HCT116 (cell line): ENCODE measurements at regions not wholly inside any gene's neighbourhood (a gene's known extent, or its start where the extent isn't known, plus 50 kb on each side); places are given as distances from the start of the nearest gene placed in this dataset.

Experiments used
- ATAC-seq: fragments of 200-7000 bp; cut with Tn5 transposase; 2 replicates; pipeline ENCODE4 v1.9.1; 2020; ENCODE audit warnings: mild to moderate bottlenecking, moderate library complexity
- BruUV-seq: library from RNA; stranded (reverse); fragments of 400-500 nt; replicated peaks from 2 replicates; lab custom pipeline; 2021; lab: Mats Ljungman, UMichigan
- CTCF ChIA-PET: fragments of 300-600 bp; sonication (Branson Sonifier 250); formaldehyde crosslinking; loops from one replicate; lab custom pipeline; 2021; ENCODE audit warnings: antibody characterized with exemption; lab: Charles Lee
- POLR2A ChIA-PET: fragments of 300-600, 350-600 bp; sonication (Branson Sonifier 250); formaldehyde crosslinking; loops from one replicate; lab custom pipeline; 2021; ENCODE audit warnings: antibody characterized with exemption; lab: Charles Lee
- RAD21 ChIA-PET, 2 experiments: fragments of 300-600 bp; sonication (Branson Sonifier 250); formaldehyde crosslinking; loops; one replicate each; lab custom pipeline; 2023; ENCODE audit warnings: low total read pairs in 2 of 2; ENCODE audit not compliant: uncharacterized antibody in 2 of 2, unreplicated experiment in 2 of 2, low non-redundant PET in 1 of 2; lab: Charles Lee
- DNase-seq: peaks from one replicate; pipeline ENCODE4 v3.0.0-alpha.2; 2010; ENCODE audit warnings: low read depth, low spot score
- H2AFZ ChIP-seq: fragments of 200-600 bp; shearing (Covaris generic), sonication (generic); 2 replicates; pipeline ENCODE4 v1.6.1; 2017; ENCODE audit warnings: low read depth, mixed run types, mixed read lengths, antibody characterized with exemption, low read length; ENCODE audit not compliant: poor library complexity, severe bottlenecking
- H3K27ac ChIP-seq: 2 replicates; pipeline ENCODE4 v1.5.1; 2012; ENCODE audit warnings: low read depth, low read length
- H3K27me3 ChIP-seq: fragments of 200-600 bp; sonication (generic); 2 replicates; pipeline ENCODE4 v1.6.1; 2016; ENCODE audit warnings: mixed run types, low read length, mixed read lengths; ENCODE audit not compliant: insufficient read depth
- H3K36me3 ChIP-seq, 2 experiments: fragments of 200-500 bp in 1 of 2; fragments of 200-600 bp in 1 of 2; sonication (Bioruptor generic) in 1 of 2; sonication (generic) in 1 of 2; 2 replicates each; pipeline versions ENCODE4 v1.5.1 to v1.6.1; 2014 to 2016; ENCODE audit warnings: low read length in 2 of 2, inconsistent platforms in 1 of 2, mixed read lengths in 1 of 2, mixed run types in 1 of 2; ENCODE audit not compliant: insufficient read depth in 2 of 2, control insufficient read depth in 1 of 2
- H3K4me1 ChIP-seq, 2 experiments: fragments of 200-600 bp in 1 of 2; sonication (generic) in 1 of 2; 2 replicates each; pipeline versions ENCODE4 v1.5.1 to v1.6.1; 2012 to 2017; ENCODE audit warnings: low read length in 2 of 2, inconsistent platforms in 1 of 2, mild to moderate bottlenecking in 1 of 2, mixed read lengths in 1 of 2, mixed run types in 1 of 2, moderate library complexity in 1 of 2; ENCODE audit not compliant: insufficient read depth in 2 of 2, control insufficient read depth in 1 of 2
- H3K4me2 ChIP-seq: fragments of 200-600 bp; sonication (generic); 2 replicates; pipeline ENCODE4 v1.6.1; 2017; ENCODE audit warnings: mixed run types, low read length, mixed read lengths
- H3K4me3 ChIP-seq, 2 experiments: fragments of 200-600 bp in 1 of 2; sonication (generic) in 1 of 2; replicated peaks in 1 of 2; 2 replicates each; pipeline ENCODE4 v1.5.1; 2011 to 2016; ENCODE audit warnings: low read length in 2 of 2, control low read depth in 1 of 2, low read depth in 1 of 2, mild to moderate bottlenecking in 1 of 2, mixed read lengths in 1 of 2, mixed run types in 1 of 2
- H3K79me2 ChIP-seq: fragments of 200-600 bp; sonication (generic); 2 replicates; pipeline ENCODE4 v1.6.1; 2017; ENCODE audit warnings: mild to moderate bottlenecking, mixed run types, low read length, moderate library complexity, mixed read lengths; ENCODE audit not compliant: insufficient read depth
- H3K9ac ChIP-seq: fragments of 200-600 bp; sonication (generic); 2 replicates; pipeline ENCODE4 v1.6.1; 2016; ENCODE audit warnings: low read length, mixed read lengths
- H3K9me2 ChIP-seq: fragments of 200-600 bp; sonication (generic), shearing (Covaris generic); 2 replicates; pipeline ENCODE4 v1.6.1; 2017; ENCODE audit warnings: mixed run types, mild to moderate bottlenecking, moderate library complexity; ENCODE audit not compliant: insufficient read depth
- H3K9me3 ChIP-seq, 2 experiments: fragments of 200-500 bp in 1 of 2; fragments of 200-600 bp in 1 of 2; sonication (Bioruptor generic) in 1 of 2; sonication (generic) in 1 of 2; 2 replicates each; pipeline ENCODE4 v1.6.1; 2014 to 2017; ENCODE audit warnings: low read length in 2 of 2, mixed read lengths in 2 of 2, inconsistent platforms in 1 of 2, low read depth in 1 of 2, mild to moderate bottlenecking in 1 of 2, mixed run types in 1 of 2, moderate library complexity in 1 of 2; ENCODE audit not compliant: control insufficient read depth in 1 of 2, insufficient read depth in 1 of 2
- H4K20me1 ChIP-seq: fragments of 200-600 bp; sonication (generic), shearing (Covaris generic); 2 replicates; pipeline ENCODE4 v1.6.1; 2017; ENCODE audit warnings: mixed run types, mild to moderate bottlenecking, moderate library complexity; ENCODE audit not compliant: insufficient read depth
- CEBPB ChIP-seq: IDR thresholded peaks from 2 replicates; pipeline ENCODE4 v1.6.1; 2012; ENCODE audit warnings: low read depth
- CTCF ChIP-seq, 3 experiments: fragments of 200-600 bp in 1 of 3; sonication (generic) in 1 of 3; IDR thresholded peaks in 2 of 3; conservative IDR thresholded peaks in 1 of 3; 2 replicates each; pipeline ENCODE4 v1.5.1; 2012 to 2017; ENCODE audit warnings: low read depth in 2 of 3, low read length in 2 of 3, antibody characterized with exemption in 1 of 3, borderline replicate concordance in 1 of 3, control low read depth in 1 of 3, mild to moderate bottlenecking in 1 of 3, mixed read lengths in 1 of 3, mixed run types in 1 of 3, moderate library complexity in 1 of 3; ENCODE audit not compliant: insufficient read depth in 1 of 3
- EGR1 ChIP-seq: IDR thresholded peaks from 2 replicates; pipeline ENCODE4 v1.6.1; 2012; ENCODE audit warnings: low read depth
- ELF1 ChIP-seq: IDR thresholded peaks from 2 replicates; pipeline ENCODE4 v1.6.1; 2012; ENCODE audit warnings: low read depth, borderline replicate concordance
- EZH2 ChIP-seq: fragments of 200-600 bp; sonication (generic); IDR thresholded peaks from 2 replicates; pipeline ENCODE4 v1.6.1; 2017; ENCODE audit warnings: antibody characterized with exemption, mixed run types
- EZH2phosphoT487 ChIP-seq: fragments of 200-600 bp; IDR thresholded peaks from 2 replicates; pipeline ENCODE4 v1.6.1; 2018; ENCODE audit warnings: antibody characterized with exemption, borderline replicate concordance
- MAX ChIP-seq: IDR thresholded peaks from 2 replicates; pipeline ENCODE4 v1.6.1; 2012
- POLR2A ChIP-seq: IDR thresholded peaks from 2 replicates; pipeline ENCODE4 v1.7.0; 2011; ENCODE audit warnings: borderline replicate concordance; ENCODE audit not compliant: insufficient read depth, insufficient read length; ENCODE audit errors: extremely low read depth
- RAD21 ChIP-seq: IDR thresholded peaks from 2 replicates; pipeline ENCODE4 v1.6.1; 2012; ENCODE audit warnings: low read depth, mild to moderate bottlenecking
- SIN3A ChIP-seq: IDR thresholded peaks from 2 replicates; pipeline ENCODE4 v1.6.1; 2012; ENCODE audit warnings: low read depth
- SP1 ChIP-seq: IDR thresholded peaks from 2 replicates; pipeline ENCODE4 v1.6.1; 2012; ENCODE audit warnings: low read depth
- SRF ChIP-seq: IDR thresholded peaks from 2 replicates; pipeline ENCODE4 v1.6.1; 2012; ENCODE audit warnings: low read depth
- YY1 ChIP-seq: IDR thresholded peaks from 2 replicates; pipeline ENCODE4 v1.6.1; 2011; ENCODE audit warnings: low read length, low read depth, moderate library complexity, mild to moderate bottlenecking; ENCODE audit not compliant: insufficient replicate concordance; ENCODE audit errors: extremely low read depth
- ZBTB33 ChIP-seq: IDR thresholded peaks from 2 replicates; pipeline ENCODE4 v1.6.1; 2011; ENCODE audit warnings: mild to moderate bottlenecking, low read length, moderate library complexity; ENCODE audit not compliant: insufficient replicate concordance; ENCODE audit errors: extremely low read depth
- intact Hi-C: fragments of 100-400 bp; cut with micrococcal nuclease; formaldehyde crosslinking; loops from 2 replicates; pipeline ENCODE4 v1.10.0; 2022

- Histone ChIP-seq H4K20me1 (no peaks in the 10 kb centered on the region), H3K79me2 (no peaks in the 10 kb centered on the region), H3K4me1 (no peaks in the 10 kb centered on the region), H2AFZ (no peak overlapping the region), H3K27me3 (no peaks in the 10 kb centered on the region), H3K4me2 (no peak overlapping the region), H3K4me3 (no peak overlapping the region), H3K9ac (no peak overlapping the region), H3K27ac (no peak overlapping the region), H3K9me2 (no peaks in the 10 kb centered on the region), H3K9me3 (no peaks in the 10 kb centered on the region; a peak in 1 of 4 replicates), H3K36me3 (no peaks in the 10 kb centered on the region)
- ChIA-PET CTCF (no interaction called here), POLR2A (no interaction called here), RAD21 (no interaction called here)
- BruUV-seq: no TSS peak
- no peak for TF ChIP-seq SP1
- no peak for TF ChIP-seq ELF1
- TF ChIP-seq SIN3A: no peak
- no peak for TF ChIP-seq YY1
- TF ChIP-seq EGR1: no peak
- no peak for TF ChIP-seq RAD21
- TF ChIP-seq ZBTB33: no peak
- no peak for TF ChIP-seq SRF
- no peak for ATAC-seq
- DNase-seq: no peak
- intact Hi-C loops: no loop called here
Observed at GRCh38 chr20:39479196-39479810, 517.2 kb downstream of the DHX35 start.

GRCh38 chr20:39474879-39475278 lies 512.7 kb downstream of the DHX35 start:
- Histone ChIP-seq H2AFZ (no peak overlapping the region), H3K27ac (no peak overlapping the region), H3K9me3 (no peaks in the 10 kb centered on the region; a peak in 1 of 4 replicates), H3K4me1 (no peaks in the 10 kb centered on the region), H3K27me3 (no peaks in the 10 kb centered on the region), H3K4me3 (no peak overlapping the region), H3K36me3 (no peaks in the 10 kb centered on the region), H4K20me1 (no peaks in the 10 kb centered on the region), H3K79me2 (no peaks in the 10 kb centered on the region), H3K4me2 (no peak overlapping the region), H3K9me2 (no peaks in the 10 kb centered on the region), H3K9ac (no peak overlapping the region)
- ChIA-PET RAD21 (no interaction called here), CTCF (no interaction called here), POLR2A (no interaction called here)
- intact Hi-C loops: no loop called here
- no TSS peak for BruUV-seq
- ATAC-seq (no peak), DNase-seq (no peak)
- TF ChIP-seq EGR1 (no peak), EZH2phosphoT487 (no peak), ZBTB33 (no peak), RAD21 (no peak), CTCF (IDR thresholded peaks at IDR 0.05 in 2 of 3, conservative IDR thresholded peaks at IDR 0.05 in 1 of 3; ENCODE audit: borderline replicate concordance in 1 of 3, insufficient read depth in 1 of 3, low read depth in 2 of 3, low read length in 2 of 3) (no peak), YY1 (no peak), EZH2 (no peak), MAX (no peak), POLR2A (no peak), CEBPB (no peak), SP1 (no peak)
